Parathyroid adenoma (tissue), 2 donors: ENCODE measurements at regions not wholly inside any gene's neighbourhood (a gene's known extent, or its start where the extent isn't known, plus 50 kb on each side); places are given as distances from the start of the nearest gene placed in this dataset.
A peak's percentile ranks its signal among the peaks of the same experiment; 100 is the strongest.

Source experiments
- H2AFZ ChIP-seq: fragments of 300-600 bp; sonication (generic); one replicate; pipeline ENCODE4 v1.7.0; 2017; ENCODE audit warnings: antibody characterized with exemption, mild to moderate bottlenecking
- H3K27ac ChIP-seq: fragments of 300-600 bp; sonication (generic); one replicate; pipeline ENCODE4 v1.7.0; 2017
- H3K27me3 ChIP-seq: fragments of 300-600 bp; sonication (generic); one replicate; pipeline ENCODE4 v1.7.0; 2017; ENCODE audit warnings: low read length; ENCODE audit not compliant: control insufficient read depth, insufficient read depth
- H3K36me3 ChIP-seq: fragments of 300-600 bp; sonication (generic); one replicate; pipeline ENCODE4 v1.7.0; 2017; ENCODE audit warnings: low read length; ENCODE audit not compliant: control insufficient read depth, insufficient read depth
- H3K4me1 ChIP-seq: fragments of 300-600 bp; sonication (generic); one replicate; pipeline ENCODE4 v1.7.0; 2017; ENCODE audit warnings: control low read depth
- H3K4me2 ChIP-seq: fragments of 300-600 bp; sonication (generic); one replicate; pipeline ENCODE4 v1.7.0; 2017; ENCODE audit warnings: low read length
- H3K4me3 ChIP-seq: fragments of 300-600 bp; sonication (generic); one replicate; pipeline ENCODE4 v1.7.0; 2017; ENCODE audit warnings: low read depth, low read length
- H3K79me2 ChIP-seq: fragments of 300-600 bp; sonication (generic); one replicate; pipeline ENCODE4 v1.7.0; 2017; ENCODE audit warnings: control low read depth
- H3K9ac ChIP-seq: fragments of 300-600 bp; sonication (generic); one replicate; pipeline ENCODE4 v1.7.0; 2017; ENCODE audit warnings: mild to moderate bottlenecking
- H3K9me3 ChIP-seq: fragments of 300-600 bp; sonication (generic); one replicate; pipeline ENCODE4 v1.7.0; 2017; ENCODE audit warnings: low read length; ENCODE audit not compliant: control insufficient read depth
- CTCF ChIP-seq: fragments of 300-600 bp; sonication (generic); IDR thresholded peaks from one replicate; pipeline ENCODE4 v1.7.0; 2017; ENCODE audit warnings: antibody characterized with exemption, mild to moderate bottlenecking
- donor health status: primary hyperparathyroidism.

- TF ChIP-seq CTCF = no peak
Observed at GRCh38 chr14:60356906-60357550, 108.0 kb downstream of the PPM1A start.

GRCh38 chr14:60357551-60358149 is 108.6 kb downstream of the PPM1A start:
- no peaks in the 10 kb centered on the region for H3K36me3 ChIP-seq
- TF ChIP-seq CTCF = no peak
- no peaks in the 10 kb centered on the region for H3K4me1 ChIP-seq
- no peaks in the 10 kb centered on the region for H3K9me3 ChIP-seq
- H3K79me2 ChIP-seq = no peaks in the 10 kb centered on the region
- no peaks in the 10 kb centered on the region for H3K27me3 ChIP-seq
- H3K4me2 ChIP-seq = no peak overlapping the region
- H3K9ac ChIP-seq = no peak overlapping the region
- no peak overlapping the region for H3K27ac ChIP-seq
- H2AFZ ChIP-seq = no peak overlapping the region
- no peak overlapping the region for H3K4me3 ChIP-seq

More at GRCh38 chr14:60356906-60357550, 108.0 kb downstream of the PPM1A start:
- Histone ChIP-seq H3K27me3 (no peaks in the 10 kb centered on the region), H3K4me2 (peak overlapping the region; percentile 43), H3K4me1 (no peaks in the 10 kb centered on the region), H3K79me2 (no peaks in the 10 kb centered on the region), H3K9ac (no peak overlapping the region), H3K9me3 (no peaks in the 10 kb centered on the region), H3K27ac (no peak overlapping the region), H3K36me3 (no peaks in the 10 kb centered on the region), H3K4me3 (peak overlapping the region; percentile 24), H2AFZ (peak overlapping the region; percentile 20)

GRCh38 chr14:60363275-60363674 is 114.3 kb downstream of the PPM1A start:
- Histone ChIP-seq H3K4me3 (no peak overlapping the region), H3K36me3 (no peaks in the 10 kb centered on the region), H3K27ac (no peak overlapping the region), H3K4me2 (no peak overlapping the region), H2AFZ (no peak overlapping the region), H3K4me1 (no peaks in the 10 kb centered on the region), H3K27me3 (no peaks in the 10 kb centered on the region), H3K9ac (no peak overlapping the region), H3K79me2 (no peaks in the 10 kb centered on the region), H3K9me3 (no peaks in the 10 kb centered on the region)
- TF ChIP-seq CTCF = no peak

- Histone ChIP-seq H3K4me3 (no peak overlapping the region), H3K27me3 (no peaks in the 10 kb centered on the region), H3K79me2 (no peaks in the 10 kb centered on the region), H3K36me3 (no peaks in the 10 kb centered on the region), H3K27ac (no peak overlapping the region), H3K4me1 (no peaks in the 10 kb centered on the region), H3K9me3 (no peaks in the 10 kb centered on the region), H3K4me2 (no peak overlapping the region), H3K9ac (no peak overlapping the region), H2AFZ (no peak overlapping the region)
- TF ChIP-seq CTCF = no peak
Observed at GRCh38 chr14:60363687-60364086, 114.7 kb downstream of the PPM1A start.

- H3K36me3 ChIP-seq = no peaks in the 10 kb centered on the region
- H2AFZ ChIP-seq = no peak overlapping the region
- no peak overlapping the region for H3K4me3 ChIP-seq
- H3K4me2 ChIP-seq = no peak overlapping the region
- no peaks in the 10 kb centered on the region for H3K79me2 ChIP-seq
- H3K27ac ChIP-seq = no peak overlapping the region
- no peaks in the 10 kb centered on the region for H3K27me3 ChIP-seq
- no peaks in the 10 kb centered on the region for H3K9me3 ChIP-seq
- H3K9ac ChIP-seq = no peak overlapping the region
- no peak for TF ChIP-seq CTCF
- no peaks in the 10 kb centered on the region for H3K4me1 ChIP-seq
Observed at GRCh38 chr14:60381909-60382308, 104.0 kb downstream of the C14orf39 start.
